ENCODE measurements at regions not wholly inside any gene's neighbourhood (a gene's known extent, or its start where the extent isn't known, plus 50 kb on each side); places are given as distances from the start of the nearest gene placed in this dataset.

DNA sequence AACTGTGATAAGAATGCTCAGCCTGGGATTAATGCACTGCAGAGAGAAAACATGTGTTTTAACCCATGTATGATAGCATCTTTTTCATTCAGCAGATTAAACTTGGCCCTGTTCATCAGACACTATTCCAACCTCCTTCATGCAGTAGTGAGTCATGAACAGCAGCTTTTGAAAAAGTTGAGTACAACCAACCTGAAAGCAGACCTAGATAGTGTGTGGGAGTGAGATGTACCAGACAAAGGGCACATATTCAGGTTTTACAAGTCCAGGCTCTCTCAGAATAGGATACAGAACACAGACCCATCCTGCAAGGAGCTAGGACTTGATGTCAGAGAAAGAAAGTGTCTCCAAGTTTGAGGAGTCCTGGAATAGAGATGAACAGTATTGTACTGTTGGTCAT, 237.3 kb upstream of the STS start:
- TF ChIP-seq, protein P1, sequence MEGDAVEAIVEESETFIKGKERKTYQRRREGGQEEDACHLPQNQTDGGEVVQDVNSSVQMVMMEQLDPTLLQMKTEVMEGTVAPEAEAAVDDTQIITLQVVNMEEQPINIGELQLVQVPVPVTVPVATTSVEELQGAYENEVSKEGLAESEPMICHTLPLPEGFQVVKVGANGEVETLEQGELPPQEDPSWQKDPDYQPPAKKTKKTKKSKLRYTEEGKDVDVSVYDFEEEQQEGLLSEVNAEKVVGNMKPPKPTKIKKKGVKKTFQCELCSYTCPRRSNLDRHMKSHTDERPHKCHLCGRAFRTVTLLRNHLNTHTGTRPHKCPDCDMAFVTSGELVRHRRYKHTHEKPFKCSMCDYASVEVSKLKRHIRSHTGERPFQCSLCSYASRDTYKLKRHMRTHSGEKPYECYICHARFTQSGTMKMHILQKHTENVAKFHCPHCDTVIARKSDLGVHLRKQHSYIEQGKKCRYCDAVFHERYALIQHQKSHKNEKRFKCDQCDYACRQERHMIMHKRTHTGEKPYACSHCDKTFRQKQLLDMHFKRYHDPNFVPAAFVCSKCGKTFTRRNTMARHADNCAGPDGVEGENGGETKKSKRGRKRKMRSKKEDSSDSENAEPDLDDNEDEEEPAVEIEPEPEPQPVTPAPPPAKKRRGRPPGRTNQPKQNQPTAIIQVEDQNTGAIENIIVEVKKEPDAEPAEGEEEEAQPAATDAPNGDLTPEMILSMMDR (IDR thresholded peaks at IDR 0.05; ENCODE audit: low read length) = no peak
- no peak for TF ChIP-seq EZH2 (IDR thresholded peaks at IDR 0.05; ENCODE audit: borderline replicate concordance, low read length)

All from OCI-LY1 (cell line).